H9 (cell line): ENCODE measurements at regions not wholly inside any gene's neighbourhood (a gene's known extent, or its start where the extent isn't known, plus 50 kb on each side); places are given as distances from the start of the nearest gene placed in this dataset.

Source experiments
- DNase-seq: peaks from one replicate; pipeline ENCODE4 v3.0.0-alpha.2; 2017
- H2AFZ ChIP-seq: one replicate; pipeline ENCODE4 v1.6.1; 2013; ENCODE audit warnings: mild to moderate bottlenecking, low read length, control low read depth, moderate library complexity
- H2AK5ac ChIP-seq: 2 replicates; pipeline ENCODE4 v1.6.1; 2013; ENCODE audit warnings: low read length, control low read depth, mixed read lengths; ENCODE audit not compliant: insufficient read length
- H2BK120ac ChIP-seq: one replicate; pipeline ENCODE4 v1.6.1; 2013; ENCODE audit warnings: low read depth, mild to moderate bottlenecking, low read length, control low read depth, inconsistent platforms; ENCODE audit not compliant: poor library complexity, severe bottlenecking
- H2BK12ac ChIP-seq: 2 replicates; pipeline ENCODE4 v1.6.1; 2013; ENCODE audit warnings: low read length, control low read depth, mixed read lengths, low read depth; ENCODE audit not compliant: insufficient read length
- H2BK15ac ChIP-seq: 2 replicates; pipeline ENCODE4 v1.6.1; 2013; ENCODE audit warnings: low read depth, low read length, control low read depth
- H2BK20ac ChIP-seq: one replicate; pipeline ENCODE4 v1.6.1; 2013; ENCODE audit warnings: low read depth, mild to moderate bottlenecking, low read length, control low read depth, inconsistent platforms; ENCODE audit not compliant: poor library complexity, severe bottlenecking
- H2BK5ac ChIP-seq: 2 replicates; pipeline ENCODE4 v1.6.1; 2013; ENCODE audit warnings: low read length, control low read depth, mixed read lengths; ENCODE audit not compliant: insufficient read length
- H3K14ac ChIP-seq: 2 replicates; pipeline ENCODE4 v1.6.1; 2013; ENCODE audit warnings: low read length, control low read depth; ENCODE audit not compliant: insufficient read depth
- H3K18ac ChIP-seq: 2 replicates; pipeline ENCODE4 v1.6.1; 2013; ENCODE audit warnings: low read depth, mild to moderate bottlenecking, mixed read lengths, low read length, control low read depth; ENCODE audit not compliant: insufficient read length
- H3K23ac ChIP-seq: 2 replicates; pipeline ENCODE4 v1.6.1; 2013; ENCODE audit warnings: low read length, control low read depth, mixed read lengths, low read depth; ENCODE audit not compliant: insufficient read length
- H3K23me2 ChIP-seq: 2 replicates; pipeline ENCODE4 v1.6.1; 2013; ENCODE audit warnings: low read depth, mild to moderate bottlenecking, mixed read lengths, low read length, control low read depth; ENCODE audit not compliant: insufficient read length, poor library complexity, severe bottlenecking
- H3K27ac ChIP-seq: 2 replicates; pipeline ENCODE4 v1.5.1; 2013; ENCODE audit warnings: low read length, control low read depth, mixed read lengths, low read depth; ENCODE audit not compliant: insufficient read length
- H3K27me3 ChIP-seq: 2 replicates; pipeline ENCODE4 v1.6.1; 2013; ENCODE audit warnings: low read length, control low read depth, inconsistent platforms; ENCODE audit not compliant: insufficient read depth
- H3K4ac ChIP-seq: 2 replicates; pipeline ENCODE4 v1.6.1; 2013; ENCODE audit warnings: low read depth, mild to moderate bottlenecking, control low read depth, inconsistent platforms, low read length, moderate library complexity
- H3K4me1 ChIP-seq: 2 replicates; pipeline ENCODE4 v1.6.1; 2013; ENCODE audit warnings: low read length, control low read depth, inconsistent platforms; ENCODE audit not compliant: insufficient read depth
- H3K4me2 ChIP-seq: 2 replicates; pipeline ENCODE4 v1.6.1; 2013; ENCODE audit warnings: low read length, control low read depth, mixed read lengths; ENCODE audit not compliant: insufficient read length, insufficient read depth
- H3K56ac ChIP-seq: 2 replicates; pipeline ENCODE4 v1.6.1; 2013; ENCODE audit warnings: low read depth, mild to moderate bottlenecking, mixed read lengths, low read length, control low read depth; ENCODE audit not compliant: insufficient read length
- H3K79me1 ChIP-seq: 2 replicates; pipeline ENCODE4 v1.6.1; 2013; ENCODE audit warnings: low read depth, mild to moderate bottlenecking, moderate library complexity, low read length, control low read depth, inconsistent platforms; ENCODE audit not compliant: insufficient read depth, poor library complexity, severe bottlenecking
- H3K79me2 ChIP-seq: 2 replicates; pipeline ENCODE4 v1.6.1; 2013; ENCODE audit warnings: low read length, control low read depth, inconsistent platforms; ENCODE audit not compliant: insufficient read depth
- H3K9ac ChIP-seq: 2 replicates; pipeline ENCODE4 v1.6.1; 2013; ENCODE audit warnings: low read length, control low read depth, mixed read lengths; ENCODE audit not compliant: insufficient read length; ENCODE audit errors: extremely low read depth
- H3K9me3 ChIP-seq: one replicate; pipeline ENCODE4 v1.6.1; 2013; ENCODE audit warnings: low read depth, low read length, inconsistent platforms; ENCODE audit not compliant: control insufficient read depth
- H3T11ph ChIP-seq: one replicate; pipeline ENCODE4 v1.6.1; 2013; ENCODE audit warnings: mild to moderate bottlenecking, low read length, control low read depth, inconsistent platforms
- H4K20me1 ChIP-seq: one replicate; pipeline ENCODE4 v1.6.1; 2013; ENCODE audit not compliant: control insufficient read depth, insufficient read length, insufficient read depth
- H4K5ac ChIP-seq: 2 replicates; pipeline ENCODE4 v1.6.1; 2013; ENCODE audit warnings: low read depth, mild to moderate bottlenecking, mixed read lengths, low read length, control low read depth; ENCODE audit not compliant: insufficient read length
- H4K8ac ChIP-seq: replicated peaks from 2 replicates; pipeline ENCODE4 v1.6.1; 2013; ENCODE audit warnings: low read length, control low read depth, mixed read lengths, low read depth; ENCODE audit not compliant: insufficient read length
- H4K91ac ChIP-seq: 2 replicates; pipeline ENCODE4 v1.6.1; 2013; ENCODE audit warnings: low read depth, mild to moderate bottlenecking, moderate library complexity, mixed read lengths, low read length, control low read depth; ENCODE audit not compliant: insufficient read length
- H3K27ac Mint-ChIP-seq, 3 experiments: 2 replicates in 2 of 3; 3 replicates in 1 of 3; pipeline ENCODE4 v1.8.0; 2020 to 2021; ENCODE audit warnings: mixed read lengths in 3 of 3, mild to moderate bottlenecking in 1 of 3, moderate library complexity in 1 of 3
- H3K27me3 Mint-ChIP-seq: 2 replicates; pipeline ENCODE4 v1.8.0; 2021; ENCODE audit warnings: low read depth, mild to moderate bottlenecking, moderate library complexity, mixed read lengths
- H3K36me3 Mint-ChIP-seq, 3 experiments: 2 replicates in 2 of 3; 3 replicates in 1 of 3; pipeline ENCODE4 v1.8.0; 2020 to 2021; ENCODE audit warnings: low read depth in 3 of 3, mixed read lengths in 3 of 3; ENCODE audit not compliant: insufficient read depth in 1 of 3
- H3K4me1 Mint-ChIP-seq, 2 experiments: 2 replicates each; pipeline ENCODE4 v1.8.0; 2020; ENCODE audit warnings: mixed read lengths in 2 of 2
- H3K4me3 Mint-ChIP-seq, 2 experiments: 2 replicates in 1 of 2; 3 replicates in 1 of 2; pipeline ENCODE4 v1.8.0; 2020 to 2021; ENCODE audit warnings: mild to moderate bottlenecking in 2 of 2, mixed read lengths in 2 of 2, moderate library complexity in 1 of 2
- H3K9me3 Mint-ChIP-seq, 2 experiments: 2 replicates in 1 of 2; 3 replicates in 1 of 2; pipeline ENCODE4 v1.8.0; 2020; ENCODE audit warnings: mild to moderate bottlenecking in 2 of 2, mixed read lengths in 2 of 2, moderate library complexity in 1 of 2
- TF ChIP-seq, protein P1 (sequence below): fragments of 200-600 bp; sonication (generic); conservative IDR thresholded peaks from 3 replicates; pipeline ENCODE4 v1.8.0; 2021; ENCODE audit warnings: antibody characterized with exemption, mild to moderate bottlenecking

DNA sequence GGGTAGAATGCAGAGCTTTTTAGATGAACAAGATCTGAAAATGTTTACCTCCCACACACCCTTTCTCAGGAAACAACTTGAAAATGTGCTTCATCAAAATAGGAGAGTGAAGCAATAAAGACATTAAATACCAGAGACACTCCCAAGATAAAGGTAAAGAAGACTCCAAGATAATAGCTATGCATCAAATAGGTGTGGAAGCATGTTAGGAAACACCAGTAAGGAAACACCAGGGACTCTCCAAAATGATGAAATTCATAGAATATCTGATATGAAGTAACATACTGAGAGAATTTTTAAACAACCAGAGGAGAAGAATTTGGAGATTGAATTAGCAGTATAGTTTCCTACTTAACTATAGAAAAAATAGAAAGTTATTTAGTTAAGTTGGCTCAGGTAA lies 57.0 kb downstream of the OR10A6 start:
- Histone ChIP-seq H4K5ac (no peak overlapping the region), H3K23ac (no peak overlapping the region), H2BK120ac (no peak overlapping the region), H3T11ph (no peak overlapping the region), H2BK5ac (no peak overlapping the region), H3K79me1 (no peaks in the 10 kb centered on the region), H3K79me2 (no peaks in the 10 kb centered on the region), H3K18ac (no peak overlapping the region), H4K8ac (no peak overlapping the region), H2AK5ac (no peak overlapping the region), H3K14ac (no peak overlapping the region), H2BK12ac (no peak overlapping the region), H2BK20ac (no peak overlapping the region), H3K27me3 (no peaks in the 10 kb centered on the region), H3K4me1 (no peaks in the 10 kb centered on the region), H3K4me2 (no peak overlapping the region), H4K20me1 (no peaks in the 10 kb centered on the region), H3K4ac (no peak overlapping the region), H3K56ac (no peak overlapping the region), H3K9ac (no peak overlapping the region), H3K9me3 (no peaks in the 10 kb centered on the region), H2BK15ac (no peak overlapping the region), H3K27ac (no peak overlapping the region), H3K23me2 (no peaks in the 10 kb centered on the region), H2AFZ (no peak overlapping the region), H4K91ac (no peak overlapping the region)
- Mint-ChIP-seq H3K27ac (no peak overlapping the region), H3K36me3 (0 out of 7 replicates have a peak, but pooled peaks cover 0 to 6% (median 0%) of the 10 kb centered on the region in 3 experiments), H3K27me3 (no peaks in the 10 kb centered on the region), H3K4me1 (no peaks in the 10 kb centered on the region), H3K4me3 (no peak overlapping the region), H3K9me3 (peaks cover 0 to 9% of the 10 kb centered on the region in 2 experiments; a peak in 3 of 5 replicates)
- DNase-seq: no peak
- TF ChIP-seq, protein P1, sequence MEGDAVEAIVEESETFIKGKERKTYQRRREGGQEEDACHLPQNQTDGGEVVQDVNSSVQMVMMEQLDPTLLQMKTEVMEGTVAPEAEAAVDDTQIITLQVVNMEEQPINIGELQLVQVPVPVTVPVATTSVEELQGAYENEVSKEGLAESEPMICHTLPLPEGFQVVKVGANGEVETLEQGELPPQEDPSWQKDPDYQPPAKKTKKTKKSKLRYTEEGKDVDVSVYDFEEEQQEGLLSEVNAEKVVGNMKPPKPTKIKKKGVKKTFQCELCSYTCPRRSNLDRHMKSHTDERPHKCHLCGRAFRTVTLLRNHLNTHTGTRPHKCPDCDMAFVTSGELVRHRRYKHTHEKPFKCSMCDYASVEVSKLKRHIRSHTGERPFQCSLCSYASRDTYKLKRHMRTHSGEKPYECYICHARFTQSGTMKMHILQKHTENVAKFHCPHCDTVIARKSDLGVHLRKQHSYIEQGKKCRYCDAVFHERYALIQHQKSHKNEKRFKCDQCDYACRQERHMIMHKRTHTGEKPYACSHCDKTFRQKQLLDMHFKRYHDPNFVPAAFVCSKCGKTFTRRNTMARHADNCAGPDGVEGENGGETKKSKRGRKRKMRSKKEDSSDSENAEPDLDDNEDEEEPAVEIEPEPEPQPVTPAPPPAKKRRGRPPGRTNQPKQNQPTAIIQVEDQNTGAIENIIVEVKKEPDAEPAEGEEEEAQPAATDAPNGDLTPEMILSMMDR: no peak
